ENCODE measurements at regions not wholly inside any gene's neighbourhood (a gene's known extent, or its start where the extent isn't known, plus 50 kb on each side); places are given as distances from the start of the nearest gene placed in this dataset.

- 82% methylated on average over 6 of the region's 12 CpGs for WGBS (ENCODE audit: insufficient coverage)
- no peak overlapping the region for H3K4me3 ChIP-seq (ENCODE audit: control extremely low read depth in 1 of 5, extremely low read depth in 1 of 5, insufficient read depth in 1 of 5, low read depth in 2 of 5, low read length in 4 of 5)
- no peak for TF ChIP-seq EZH2 (IDR thresholded peaks at IDR 0.05; ENCODE audit: borderline replicate concordance, insufficient read depth, low read depth, low read length, poor library complexity, severe bottlenecking)
- TF ChIP-seq, protein P1, sequence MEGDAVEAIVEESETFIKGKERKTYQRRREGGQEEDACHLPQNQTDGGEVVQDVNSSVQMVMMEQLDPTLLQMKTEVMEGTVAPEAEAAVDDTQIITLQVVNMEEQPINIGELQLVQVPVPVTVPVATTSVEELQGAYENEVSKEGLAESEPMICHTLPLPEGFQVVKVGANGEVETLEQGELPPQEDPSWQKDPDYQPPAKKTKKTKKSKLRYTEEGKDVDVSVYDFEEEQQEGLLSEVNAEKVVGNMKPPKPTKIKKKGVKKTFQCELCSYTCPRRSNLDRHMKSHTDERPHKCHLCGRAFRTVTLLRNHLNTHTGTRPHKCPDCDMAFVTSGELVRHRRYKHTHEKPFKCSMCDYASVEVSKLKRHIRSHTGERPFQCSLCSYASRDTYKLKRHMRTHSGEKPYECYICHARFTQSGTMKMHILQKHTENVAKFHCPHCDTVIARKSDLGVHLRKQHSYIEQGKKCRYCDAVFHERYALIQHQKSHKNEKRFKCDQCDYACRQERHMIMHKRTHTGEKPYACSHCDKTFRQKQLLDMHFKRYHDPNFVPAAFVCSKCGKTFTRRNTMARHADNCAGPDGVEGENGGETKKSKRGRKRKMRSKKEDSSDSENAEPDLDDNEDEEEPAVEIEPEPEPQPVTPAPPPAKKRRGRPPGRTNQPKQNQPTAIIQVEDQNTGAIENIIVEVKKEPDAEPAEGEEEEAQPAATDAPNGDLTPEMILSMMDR (IDR thresholded peaks at IDR 0.05) = no peak
- no peak overlapping the region for H2AFZ ChIP-seq (ENCODE audit: insufficient read depth, low read depth, low read length, poor library complexity, severe bottlenecking)
- no peak overlapping the region for H3K4me2 ChIP-seq (replicated peaks; ENCODE audit: low read depth, low read length, poor library complexity, severe bottlenecking)
- Mint-ChIP-seq H3K27ac (no peak overlapping the region), H3K4me1 (peaks cover 52% of the 10 kb centered on the region), H3K4me3 (no peak overlapping the region), H3K9me3 (ENCODE audit: insufficient read depth) (no peaks in the 10 kb centered on the region), H3K27me3 (no peaks in the 10 kb centered on the region)
- H3K4me1 ChIP-seq (ENCODE audit: control insufficient read depth in 2 of 2, insufficient read depth in 2 of 2, low read length in 2 of 2) = peaks cover 37 to 41% of the 10 kb centered on the region in 2 donors
- POLR2A ChIA-PET = no interaction called here
- H3K79me2 ChIP-seq (ENCODE audit: control insufficient read depth, insufficient read depth, low read length) = peaks cover 90% of the 10 kb centered on the region
- H3K9ac ChIP-seq (ENCODE audit: low read length) = no peak overlapping the region
- H4K20me1 ChIP-seq (ENCODE audit: control insufficient read depth, insufficient read depth, low read length, poor library complexity, severe bottlenecking) = peaks cover 84% of the 10 kb centered on the region
- no peaks in the 10 kb centered on the region for H3K9me3 ChIP-seq (ENCODE audit: control extremely low read depth in 1 of 3, control insufficient read depth in 2 of 3, insufficient read depth in 1 of 3, low read length in 2 of 3)
- CTCF ChIA-PET = no interaction called here
- H3K27me3 ChIP-seq (replicated peaks in 1 of 4; ENCODE audit: control extremely low read depth in 1 of 4, control insufficient read depth in 3 of 4, insufficient read depth in 4 of 4, low read length in 3 of 4) = no peaks in the 10 kb centered on the region
- intact Hi-C loops (cut with micrococcal nuclease) = no loop called here
- DNase-seq = no peak
- no peak for ATAC-seq (ENCODE audit: low read depth)
- no peaks in the 10 kb centered on the region for H3K36me3 ChIP-seq (replicated peaks in 1 of 2; ENCODE audit: control extremely low read depth in 1 of 2, control insufficient read depth in 1 of 2, extremely low read depth in 1 of 2, insufficient read depth in 2 of 2, low read length in 1 of 2)
- no peak overlapping the region for H3K27ac ChIP-seq (ENCODE audit: low read length in 2 of 2)
Observed at GRCh38 chr22:25388415-25388814, 169.0 kb downstream of the CRYBB2 start.

GRCh38 chr22:25388866-25389540 is 169.6 kb downstream of the CRYBB2 start:
- peak; percentile 21 for ATAC-seq (ENCODE audit: low read depth)
- H4K20me1 ChIP-seq (ENCODE audit: control insufficient read depth, insufficient read depth, low read length, poor library complexity, severe bottlenecking) = peaks cover 82% of the 10 kb centered on the region
- 33% methylated on average over 7 of the region's 10 CpGs for WGBS (ENCODE audit: insufficient coverage)
- no peak overlapping the region for H2AFZ ChIP-seq (ENCODE audit: insufficient read depth, low read depth, low read length, poor library complexity, severe bottlenecking)
- H3K27me3 ChIP-seq (replicated peaks in 1 of 4; ENCODE audit: control extremely low read depth in 1 of 4, control insufficient read depth in 3 of 4, insufficient read depth in 4 of 4, low read length in 3 of 4) = no peaks in the 10 kb centered on the region
- no peaks in the 10 kb centered on the region for H3K36me3 ChIP-seq (replicated peaks in 1 of 2; ENCODE audit: control extremely low read depth in 1 of 2, control insufficient read depth in 1 of 2, extremely low read depth in 1 of 2, insufficient read depth in 2 of 2, low read length in 1 of 2)
- H3K27ac ChIP-seq (ENCODE audit: low read length in 2 of 2) = no peak overlapping the region
- peaks cover 89% of the 10 kb centered on the region for H3K79me2 ChIP-seq (ENCODE audit: control insufficient read depth, insufficient read depth, low read length)
- H3K9me3 ChIP-seq (ENCODE audit: control extremely low read depth in 1 of 3, control insufficient read depth in 2 of 3, insufficient read depth in 1 of 3, low read length in 2 of 3) = no peaks in the 10 kb centered on the region
- H3K4me1 Mint-ChIP-seq = peaks cover 56% of the 10 kb centered on the region
- H3K4me1 ChIP-seq (ENCODE audit: control insufficient read depth in 2 of 2, insufficient read depth in 2 of 2, low read length in 2 of 2) = peaks cover 37 to 41% of the 10 kb centered on the region in 2 donors
- H3K27me3 Mint-ChIP-seq = no peaks in the 10 kb centered on the region
- H3K9me3 Mint-ChIP-seq (ENCODE audit: insufficient read depth) = no peaks in the 10 kb centered on the region
- peak overlapping the region; percentile 20 for H3K4me2 ChIP-seq (replicated peaks; ENCODE audit: low read depth, low read length, poor library complexity, severe bottlenecking)
- H3K4me3 Mint-ChIP-seq = no peak overlapping the region
- H3K9ac ChIP-seq (ENCODE audit: low read length) = no peak overlapping the region
- intact Hi-C loops (cut with micrococcal nuclease) = no loop called here
- TF ChIP-seq, protein P1 (IDR thresholded peaks at IDR 0.05) = no peak
- TF ChIP-seq EZH2 (IDR thresholded peaks at IDR 0.05; ENCODE audit: borderline replicate concordance, insufficient read depth, low read depth, low read length, poor library complexity, severe bottlenecking) = no peak
- DNase-seq = no peak
- peak overlapping the region; percentile 21 for H3K27ac Mint-ChIP-seq
- H3K4me3 ChIP-seq (ENCODE audit: control extremely low read depth in 1 of 5, extremely low read depth in 1 of 5, insufficient read depth in 1 of 5, low read depth in 2 of 5, low read length in 4 of 5) = no peak overlapping the region
- ChIA-PET CTCF (no interaction called here), POLR2A (no interaction called here)

All from B cell (primary cell).